HT1080 (cell line): ENCODE measurements at regions not wholly inside any gene's neighbourhood (a gene's known extent, or its start where the extent isn't known, plus 50 kb on each side); places are given as distances from the start of the nearest gene placed in this dataset.
A peak's percentile ranks its signal among the peaks of the same experiment; 100 is the strongest.

Source experiments
- DNase-seq: peaks from one replicate; pipeline ENCODE4 v3.0.0-alpha.2; 2015; ENCODE audit warnings: low read depth

GRCh38 chr5:165877475-165877874, 2372.1 kb downstream of the MAT2B start:
- no peak for DNase-seq

- peak; percentile 15 for DNase-seq
These were observed 2375.8 kb downstream of the MAT2B start for GRCh38 chr5:165881259-165881658.

- DNase-seq = no peak
These were observed 2376.7 kb downstream of the MAT2B start for GRCh38 chr5:165882099-165882498.

GRCh38 chr5:165885623-165886350, 2380.4 kb downstream of the MAT2B start:
- DNase-seq = no peak

GRCh38 chr5:165887147-165887546, 2381.7 kb downstream of the MAT2B start:
- no peak for DNase-seq

- no peak for DNase-seq
These were observed 2387.0 kb downstream of the MAT2B start for GRCh38 chr5:165892383-165892782.

GRCh38 chr5:165894916-165895315, 2389.5 kb downstream of the MAT2B start:
- DNase-seq = no peak

- no peak for DNase-seq
These were observed 2387.6 kb upstream of the WWC1 start for GRCh38 chr5:165903835-165904234.

GRCh38 chr5:165906871-165907270, 2384.6 kb upstream of the WWC1 start:
- no peak for DNase-seq

- no peak for DNase-seq
These were observed 2378.4 kb upstream of the WWC1 start for GRCh38 chr5:165913059-165913458.

- DNase-seq = no peak
These were observed 2377.0 kb upstream of the WWC1 start for GRCh38 chr5:165914456-165914855.

GRCh38 chr5:165919196-165919595, 2372.2 kb upstream of the WWC1 start:
- DNase-seq = no peak

- DNase-seq = no peak
These were observed 2370.8 kb upstream of the WWC1 start for GRCh38 chr5:165920655-165921054.

GRCh38 chr5:165928971-165929370, 2362.5 kb upstream of the WWC1 start:
- peak; percentile 80 for DNase-seq

- DNase-seq = no peak
These were observed 2350.9 kb upstream of the WWC1 start for GRCh38 chr5:165940541-165940940.

GRCh38 chr5:165956854-165957253, 2334.6 kb upstream of the WWC1 start:
- DNase-seq = no peak

GRCh38 chr5:165981671-165982070, 2309.8 kb upstream of the WWC1 start:
- DNase-seq = no peak

- DNase-seq = no peak
These were observed 2295.1 kb upstream of the WWC1 start for GRCh38 chr5:165996201-165996875.

GRCh38 chr5:165999693-166000320, 2291.6 kb upstream of the WWC1 start:
- DNase-seq = no peak

GRCh38 chr5:166004006-166004405, 2287.4 kb upstream of the WWC1 start:
- no peak for DNase-seq

- DNase-seq = no peak
These were observed 2278.0 kb upstream of the WWC1 start for GRCh38 chr5:166013415-166013814.

- DNase-seq = no peak
These were observed 2277.2 kb upstream of the WWC1 start for GRCh38 chr5:166014256-166014655.

GRCh38 chr5:166018716-166019115, 2272.7 kb upstream of the WWC1 start:
- DNase-seq = no peak
